NCI-H510A treated with DMSO at 0.1 percent for 48 hours (cell line): ENCODE measurements at regions not wholly inside any gene's neighbourhood (a gene's known extent, or its start where the extent isn't known, plus 50 kb on each side); places are given as distances from the start of the nearest gene placed in this dataset.
"Not testable (repeated sequence)": the region's sequence is repeated elsewhere in the genome, so short reads cannot be mapped to it uniquely, and the experiment has no call there.

Experiments used
- DNase-seq: peaks from one replicate; lab custom pipeline; 2025; lab: John Stamatoyannopoulos, UW

- DNase-seq = no peak
Observed at GRCh38 chrX:110514509-110514908, 155.9 kb downstream of the RTL9 start.

- no peak for DNase-seq
Observed at GRCh38 chrX:110519501-110519900, 160.9 kb downstream of the RTL9 start.

GRCh38 chrX:110519906-110520452 is 161.3 kb downstream of the RTL9 start:
- no peak for DNase-seq

GRCh38 chrX:110520652-110521051 is 162.0 kb downstream of the RTL9 start:
- DNase-seq = not testable (repeated sequence)

- DNase-seq = no peak
Observed at GRCh38 chrX:110531873-110532580, 173.4 kb downstream of the RTL9 start.

GRCh38 chrX:110532581-110532931 is 173.9 kb downstream of the RTL9 start:
- no peak for DNase-seq

- DNase-seq = no peak
Observed at GRCh38 chrX:110536816-110537215, 178.2 kb downstream of the RTL9 start.

- DNase-seq = no peak
Observed at GRCh38 chrX:110541266-110541665, 182.6 kb downstream of the RTL9 start.

- DNase-seq = not testable (repeated sequence)
Observed at GRCh38 chrX:110550854-110551253, 192.2 kb downstream of the RTL9 start.

- no peak for DNase-seq
Observed at GRCh38 chrX:110557864-110558263, 199.2 kb downstream of the RTL9 start.

GRCh38 chrX:110558406-110558805 is 199.8 kb downstream of the RTL9 start:
- DNase-seq = no peak

- DNase-seq = no peak
Observed at GRCh38 chrX:110561034-110561433, 202.4 kb downstream of the RTL9 start.

GRCh38 chrX:110563282-110563681 is 204.6 kb downstream of the RTL9 start:
- DNase-seq = no peak

GRCh38 chrX:110568441-110568840 is 209.8 kb downstream of the RTL9 start:
- DNase-seq = no peak

GRCh38 chrX:110569506-110569905 is 210.9 kb downstream of the RTL9 start:
- DNase-seq = no peak

- no peak for DNase-seq
Observed at GRCh38 chrX:110578270-110578669, 217.3 kb downstream of the CHRDL1 start.

GRCh38 chrX:110584083-110584482 is 211.5 kb downstream of the CHRDL1 start:
- no peak for DNase-seq

GRCh38 chrX:110588164-110588563 is 207.5 kb downstream of the CHRDL1 start:
- DNase-seq = peak; percentile 2

GRCh38 chrX:110588853-110589252 is 206.8 kb downstream of the CHRDL1 start:
- DNase-seq = no peak

- no peak for DNase-seq
Observed at GRCh38 chrX:110600745-110601310, 194.8 kb downstream of the CHRDL1 start.

GRCh38 chrX:110614596-110614995 is 181.0 kb downstream of the CHRDL1 start:
- no peak for DNase-seq
